Activated naive CD4-positive, alpha-beta T cell treated with anti-CD3 and anti-CD28 coated beads for 36 hours (primary cell): ENCODE measurements at regions not wholly inside any gene's neighbourhood (a gene's known extent, or its start where the extent isn't known, plus 50 kb on each side); places are given as distances from the start of the nearest gene placed in this dataset.

Source experiments
- CTCF ChIA-PET: fragments of 350-600 bp; sonication (Branson Sonifier 250); formaldehyde crosslinking; loops from one replicate; lab custom pipeline; 2021; ENCODE audit warnings: antibody characterized with exemption; lab: Charles Lee
- DNase-seq: peaks from one replicate; pipeline ENCODE4 v3.0.0-alpha.2; 2020
- H3K27ac Mint-ChIP-seq: one replicate; pipeline ENCODE4 v1.8.0; 2021; ENCODE audit warnings: mild to moderate bottlenecking, mixed read lengths
- H3K27me3 Mint-ChIP-seq: one replicate; pipeline ENCODE4 v1.8.0; 2021; ENCODE audit warnings: low read depth, mixed read lengths
- H3K36me3 Mint-ChIP-seq: one replicate; pipeline ENCODE4 v1.8.0; 2021; ENCODE audit warnings: low read depth, mixed read lengths
- H3K4me1 Mint-ChIP-seq: one replicate; pipeline ENCODE4 v1.8.0; 2021; ENCODE audit warnings: low read depth, mixed read lengths
- H3K4me3 Mint-ChIP-seq: one replicate; pipeline ENCODE4 v1.8.0; 2021; ENCODE audit warnings: mild to moderate bottlenecking, moderate library complexity, mixed read lengths
- H3K9me3 Mint-ChIP-seq: one replicate; pipeline ENCODE4 v1.8.0; 2021; ENCODE audit warnings: mixed read lengths
- intact Hi-C: fragments of 100-400 bp; cut with micrococcal nuclease; formaldehyde crosslinking; loops from one replicate; pipeline ENCODE4 v1.15.1; 2023

- Mint-ChIP-seq H3K36me3 (no peaks in the 10 kb centered on the region), H3K4me3 (no peak overlapping the region), H3K9me3 (no peaks in the 10 kb centered on the region), H3K27me3 (peaks cover 17% of the 10 kb centered on the region), H3K4me1 (no peaks in the 10 kb centered on the region), H3K27ac (no peak overlapping the region)
- no peak for DNase-seq
- intact Hi-C loops, result no loop called here
- CTCF ChIA-PET, result no interaction called here
These were observed 234.6 kb upstream of the CDH5 start for GRCh38 chr16:66131895-66132294.

- no peak overlapping the region for H3K27ac Mint-ChIP-seq
- intact Hi-C loops, result no loop called here
- peaks cover 22% of the 10 kb centered on the region for H3K27me3 Mint-ChIP-seq
- no peaks in the 10 kb centered on the region for H3K36me3 Mint-ChIP-seq
- H3K4me1 Mint-ChIP-seq, result no peaks in the 10 kb centered on the region
- no peak for DNase-seq
- CTCF ChIA-PET, result no interaction called here
- no peaks in the 10 kb centered on the region for H3K9me3 Mint-ChIP-seq
- H3K4me3 Mint-ChIP-seq, result no peak overlapping the region
These were observed 235.2 kb upstream of the CDH5 start for GRCh38 chr16:66131156-66131807.

GRCh38 chr16:66130296-66130905 is 236.1 kb upstream of the CDH5 start:
- Mint-ChIP-seq H3K4me1 (no peaks in the 10 kb centered on the region), H3K4me3 (no peak overlapping the region), H3K36me3 (no peaks in the 10 kb centered on the region), H3K27ac (no peak overlapping the region), H3K27me3 (peaks cover 22% of the 10 kb centered on the region), H3K9me3 (no peaks in the 10 kb centered on the region)
- intact Hi-C loops, result no loop called here
- DNase-seq, result no peak
- CTCF ChIA-PET, result no interaction called here

DNA sequence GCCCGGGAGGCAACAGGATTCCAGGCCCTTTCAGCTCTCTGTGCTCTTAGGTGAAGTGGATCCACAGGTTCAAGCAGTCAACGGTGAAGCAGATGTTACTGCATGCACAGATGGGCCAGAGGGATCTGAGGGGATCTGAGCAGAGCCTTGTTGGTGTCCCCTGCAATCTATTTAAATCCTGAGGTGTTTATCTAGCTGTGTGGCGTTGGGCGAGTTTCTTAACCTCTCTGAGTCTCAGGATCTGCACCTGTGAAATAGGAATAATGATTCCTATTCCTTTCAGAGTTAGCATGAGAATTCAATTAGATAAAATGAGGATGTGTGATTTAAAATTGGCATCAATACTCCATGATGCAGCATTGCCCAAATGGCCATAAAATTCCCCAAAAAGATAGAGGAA is 237.3 kb upstream of the CDH5 start:
- CTCF ChIA-PET, result no interaction called here
- H3K4me3 Mint-ChIP-seq, result no peak overlapping the region
- intact Hi-C loops, result no loop called here

GRCh38 chr16:66128371-66128770 is 238.1 kb upstream of the CDH5 start:
- Mint-ChIP-seq H3K27me3 (peaks cover 27% of the 10 kb centered on the region), H3K4me1 (no peaks in the 10 kb centered on the region), H3K9me3 (no peaks in the 10 kb centered on the region), H3K36me3 (no peaks in the 10 kb centered on the region), H3K27ac (no peak overlapping the region), H3K4me3 (no peak overlapping the region)
- CTCF ChIA-PET, result no interaction called here
- no peak for DNase-seq
- intact Hi-C loops, result no loop called here

More for the DNA sequence above, 237.3 kb upstream of the CDH5 start:
- H3K27ac Mint-ChIP-seq, result no peak overlapping the region
- DNase-seq, result no peak
- no peaks in the 10 kb centered on the region for H3K36me3 Mint-ChIP-seq
- peaks cover 27% of the 10 kb centered on the region for H3K27me3 Mint-ChIP-seq
- H3K4me1 Mint-ChIP-seq, result no peaks in the 10 kb centered on the region
- no peaks in the 10 kb centered on the region for H3K9me3 Mint-ChIP-seq

DNA sequence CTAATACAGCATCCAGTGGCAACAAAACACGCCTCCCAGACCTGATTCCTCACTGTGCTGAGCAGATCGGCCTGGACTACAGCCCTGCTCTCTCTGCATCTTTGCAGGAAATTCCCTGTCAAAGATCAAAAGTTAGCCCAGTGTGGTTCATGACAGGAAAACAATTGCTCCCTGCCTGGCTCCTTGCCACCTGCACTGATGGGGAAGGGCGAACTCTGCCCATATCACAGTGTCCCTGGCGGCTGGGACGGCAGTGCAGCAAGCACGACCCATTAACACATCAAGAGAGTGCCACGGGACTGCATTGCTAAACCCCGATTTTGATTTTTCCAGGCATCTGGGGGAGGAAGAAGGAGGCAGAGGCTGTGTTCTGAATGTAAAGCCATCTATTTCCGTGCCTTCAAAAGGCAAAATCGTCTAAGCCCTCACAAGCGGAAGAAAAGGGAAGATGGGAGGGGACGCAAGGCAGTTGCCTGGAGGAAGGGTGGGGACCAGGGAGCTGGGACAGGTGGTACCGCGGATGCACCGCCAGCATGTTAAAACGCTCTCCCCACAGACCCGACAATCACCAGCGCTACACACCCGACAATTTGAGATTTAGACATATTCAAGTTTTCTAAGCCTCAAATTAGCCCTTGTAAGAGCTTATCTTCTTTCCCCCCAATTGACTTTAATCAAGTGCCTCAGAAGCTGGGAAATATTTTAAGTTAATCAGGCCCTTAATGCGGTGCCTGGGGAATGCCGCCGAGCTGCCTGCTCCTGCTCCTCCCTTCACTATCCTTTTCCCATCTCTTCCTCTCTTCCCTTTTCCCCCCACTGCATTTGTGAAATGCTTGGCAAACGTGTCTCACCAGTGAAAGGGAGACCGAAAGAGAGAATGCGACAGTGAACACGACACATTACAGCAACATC is 238.8 kb upstream of the CDH5 start:
- DNase-seq, result no peak
- H3K4me1 Mint-ChIP-seq, result no peaks in the 10 kb centered on the region
- CTCF ChIA-PET, result no interaction called here
- H3K9me3 Mint-ChIP-seq, result no peaks in the 10 kb centered on the region
- intact Hi-C loops, result no loop called here
- H3K36me3 Mint-ChIP-seq, result no peaks in the 10 kb centered on the region
- no peak overlapping the region for H3K27ac Mint-ChIP-seq
- H3K4me3 Mint-ChIP-seq, result no peak overlapping the region
- peaks cover 27% of the 10 kb centered on the region for H3K27me3 Mint-ChIP-seq

GRCh38 chr16:66121466-66121865 is 245.0 kb upstream of the CDH5 start:
- intact Hi-C loops, result no loop called here
- CTCF ChIA-PET, result no interaction called here
- no peaks in the 10 kb centered on the region for H3K36me3 Mint-ChIP-seq
- H3K27me3 Mint-ChIP-seq, result peaks cover 11% of the 10 kb centered on the region
- no peaks in the 10 kb centered on the region for H3K9me3 Mint-ChIP-seq
- DNase-seq, result no peak
- H3K27ac Mint-ChIP-seq, result no peak overlapping the region
- no peak overlapping the region for H3K4me3 Mint-ChIP-seq
- H3K4me1 Mint-ChIP-seq, result no peaks in the 10 kb centered on the region

DNA sequence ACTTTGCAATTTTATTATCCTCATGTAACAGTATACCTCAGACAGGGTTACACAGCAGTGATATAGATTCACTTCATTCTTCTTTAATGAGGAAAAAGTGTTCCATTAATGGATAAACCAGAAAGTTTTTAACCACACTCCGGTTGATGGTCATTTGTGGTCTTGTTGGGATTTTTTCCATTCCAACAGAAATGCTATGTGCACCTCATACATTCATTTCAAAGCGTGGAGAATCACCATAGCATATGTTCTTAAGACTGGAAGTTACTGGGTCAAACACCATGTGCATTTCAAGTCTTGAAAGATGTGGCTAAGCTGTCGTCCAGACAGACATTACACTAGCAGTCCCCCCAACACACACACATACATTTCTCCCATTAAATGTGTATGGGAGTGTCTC is 245.8 kb upstream of the CDH5 start:
- no peak overlapping the region for H3K27ac Mint-ChIP-seq
- no peaks in the 10 kb centered on the region for H3K36me3 Mint-ChIP-seq
- intact Hi-C loops, result no loop called here
- H3K4me1 Mint-ChIP-seq, result no peaks in the 10 kb centered on the region
- peaks cover 10% of the 10 kb centered on the region for H3K27me3 Mint-ChIP-seq
- no peak overlapping the region for H3K4me3 Mint-ChIP-seq
- no peak for DNase-seq
- H3K9me3 Mint-ChIP-seq, result no peaks in the 10 kb centered on the region
- CTCF ChIA-PET, result no interaction called here

DNA sequence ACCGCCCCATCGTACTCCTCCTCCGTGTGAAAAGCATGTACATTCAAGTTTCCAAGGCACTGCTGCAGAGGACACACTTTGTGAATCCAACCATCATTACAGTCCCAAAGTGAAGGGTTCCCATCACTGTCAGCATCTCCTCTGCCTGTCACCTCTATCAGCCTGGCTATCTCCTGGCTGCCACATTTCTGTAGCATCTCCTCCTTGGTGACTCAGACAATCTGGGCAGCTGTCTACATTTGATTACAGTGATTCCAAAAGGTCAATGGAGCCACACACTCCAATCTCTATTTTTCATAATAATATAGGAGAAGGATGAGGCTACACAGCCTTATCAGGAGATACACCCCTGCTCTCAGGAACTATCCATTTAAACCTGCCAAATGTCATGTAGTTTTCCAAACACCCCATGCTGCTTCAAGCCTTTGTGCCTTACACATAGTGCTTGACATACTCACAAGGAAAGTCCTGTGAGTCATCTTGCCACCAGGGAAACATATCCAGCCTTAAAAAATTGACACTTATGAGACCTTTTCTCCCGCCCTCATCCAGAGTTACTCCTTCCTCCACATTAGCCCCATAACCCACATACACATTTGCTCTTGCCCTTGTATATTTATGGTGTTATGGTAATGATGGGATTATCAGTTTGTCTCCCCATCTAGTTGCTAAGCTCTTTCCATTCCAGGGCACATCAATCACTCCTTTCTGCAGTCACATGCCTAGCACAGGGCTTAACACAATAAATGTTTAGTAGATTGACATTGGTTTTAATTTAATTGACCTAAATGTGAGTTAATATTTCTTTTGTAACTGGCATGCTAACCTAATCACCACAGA is 250.1 kb upstream of the CDH5 start:
- CTCF ChIA-PET, result no interaction called here
- Mint-ChIP-seq H3K9me3 (no peaks in the 10 kb centered on the region), H3K27me3 (peaks cover 2% of the 10 kb centered on the region), H3K36me3 (no peaks in the 10 kb centered on the region), H3K4me1 (no peaks in the 10 kb centered on the region), H3K4me3 (no peak overlapping the region), H3K27ac (no peak overlapping the region)
- DNase-seq, result no peak
- intact Hi-C loops, result no loop called here

GRCh38 chr16:66115373-66115772 is 251.1 kb upstream of the CDH5 start:
- DNase-seq, result no peak
- Mint-ChIP-seq H3K4me3 (no peak overlapping the region), H3K27me3 (no peaks in the 10 kb centered on the region), H3K27ac (no peak overlapping the region), H3K9me3 (no peaks in the 10 kb centered on the region), H3K36me3 (no peaks in the 10 kb centered on the region), H3K4me1 (no peaks in the 10 kb centered on the region)
- intact Hi-C loops, result no loop called here
- CTCF ChIA-PET, result no interaction called here

- no peaks in the 10 kb centered on the region for H3K27me3 Mint-ChIP-seq
These were observed 253.3 kb upstream of the CDH5 start for GRCh38 chr16:66113223-66113622.

GRCh38 chr16:66109677-66110076 is 256.8 kb upstream of the CDH5 start:
- no peaks in the 10 kb centered on the region for H3K27me3 Mint-ChIP-seq
- no peaks in the 10 kb centered on the region for H3K4me1 Mint-ChIP-seq
- intact Hi-C loops, result no loop called here
- H3K36me3 Mint-ChIP-seq, result no peaks in the 10 kb centered on the region
- DNase-seq, result no peak
- no peak overlapping the region for H3K27ac Mint-ChIP-seq
- H3K9me3 Mint-ChIP-seq, result no peaks in the 10 kb centered on the region
- H3K4me3 Mint-ChIP-seq, result no peak overlapping the region
- CTCF ChIA-PET, result no interaction called here

More at GRCh38 chr16:66113223-66113622, 253.3 kb upstream of the CDH5 start:
- Mint-ChIP-seq H3K4me1 (no peaks in the 10 kb centered on the region), H3K4me3 (no peak overlapping the region), H3K36me3 (no peaks in the 10 kb centered on the region), H3K27ac (no peak overlapping the region), H3K9me3 (no peaks in the 10 kb centered on the region)
- no peak for DNase-seq
- intact Hi-C loops, result no loop called here
- CTCF ChIA-PET, result no interaction called here
